NCI-H1417 treated with DMSO at 0.1 percent for 48 hours (cell line): ENCODE measurements at regions not wholly inside any gene's neighbourhood (a gene's known extent, or its start where the extent isn't known, plus 50 kb on each side); places are given as distances from the start of the nearest gene placed in this dataset.
"Not testable (repeated sequence)": the region's sequence is repeated elsewhere in the genome, so short reads cannot be mapped to it uniquely, and the experiment has no call there.

Experiments used
- DNase-seq: peaks from one replicate; lab custom pipeline; 2025; lab: John Stamatoyannopoulos, UW

GRCh38 chr9:135379540-135380267, 99.9 kb upstream of the PPP1R26 start:
- DNase-seq: no peak

- no peak for DNase-seq
Measured at GRCh38 chr9:135380311-135380960, 99.1 kb upstream of the PPP1R26 start.

GRCh38 chr9:135381762-135382310, 97.7 kb upstream of the PPP1R26 start:
- no peak for DNase-seq

GRCh38 chr9:135384226-135384625, 95.4 kb upstream of the PPP1R26 start:
- DNase-seq: no peak

GRCh38 chr9:135384815-135385405, 94.7 kb upstream of the PPP1R26 start:
- DNase-seq: not testable (repeated sequence)

- no peak for DNase-seq
Measured at GRCh38 chr9:135385793-135386192, 93.8 kb upstream of the PPP1R26 start.

- no peak for DNase-seq
Measured at GRCh38 chr9:135387976-135388375, 91.6 kb upstream of the PPP1R26 start.

- DNase-seq: no peak
Measured at GRCh38 chr9:135388530-135388929, 91.1 kb upstream of the PPP1R26 start.

- DNase-seq: no peak
Measured at GRCh38 chr9:135391759-135392158, 87.8 kb upstream of the PPP1R26 start.

GRCh38 chr9:135392511-135392910, 87.1 kb upstream of the PPP1R26 start:
- DNase-seq: no peak

- no peak for DNase-seq
Measured at GRCh38 chr9:135394131-135394530, 85.5 kb upstream of the PPP1R26 start.

GRCh38 chr9:135394699-135395645, 84.6 kb upstream of the PPP1R26 start:
- DNase-seq: no peak

GRCh38 chr9:135397142-135397541, 82.4 kb upstream of the PPP1R26 start:
- no peak for DNase-seq

- no peak for DNase-seq
Measured at GRCh38 chr9:135399000-135399649, 80.5 kb upstream of the PPP1R26 start.

GRCh38 chr9:135400496-135400895, 79.1 kb upstream of the PPP1R26 start:
- DNase-seq: no peak

- DNase-seq: no peak
Measured at GRCh38 chr9:135401218-135401617, 78.4 kb upstream of the PPP1R26 start.

GRCh38 chr9:135402048-135402738, 77.4 kb upstream of the PPP1R26 start:
- no peak for DNase-seq

- DNase-seq: no peak
Measured at GRCh38 chr9:135402739-135403695, 76.6 kb upstream of the PPP1R26 start.

- no peak for DNase-seq
Measured at GRCh38 chr9:135403733-135404450, 75.7 kb upstream of the PPP1R26 start.
